GM23338 (cell line): ENCODE measurements at regions not wholly inside any gene's neighbourhood (a gene's known extent, or its start where the extent isn't known, plus 50 kb on each side); places are given as distances from the start of the nearest gene placed in this dataset.

Experiments used
- ATAC-seq: fragments of 200-7000 bp; cut with Tn5 transposase; 3 replicates; pipeline ENCODE4 v1.9.1; 2020
- DNase-seq: peaks from one replicate; pipeline ENCODE4 v3.0.0-alpha.2; 2015; ENCODE audit warnings: low spot score
- H2AFZ ChIP-seq: fragments of 200-600 bp; sonication (generic); 2 replicates; pipeline ENCODE4 v1.8.0; 2016; ENCODE audit warnings: antibody characterized with exemption, mild to moderate bottlenecking, moderate library complexity
- H3F3A ChIP-seq: fragments of 200-600 bp; sonication (generic); replicated peaks from 2 replicates; pipeline ENCODE4 v1.8.0; 2017; ENCODE audit warnings: antibody characterized with exemption, mixed run types, low read depth
- H3K27ac ChIP-seq: fragments of 200-600 bp; sonication (generic); 2 replicates; pipeline ENCODE4 v1.6.1; 2016; ENCODE audit warnings: low read depth
- H3K27me3 ChIP-seq: fragments of 200-600 bp; sonication (generic); 2 replicates; pipeline ENCODE4 v1.8.0; 2016; ENCODE audit warnings: mild to moderate bottlenecking, mixed run types, moderate library complexity; ENCODE audit not compliant: insufficient read depth
- H3K36me3 ChIP-seq: fragments of 200-600 bp; sonication (generic); 2 replicates; pipeline ENCODE4 v1.8.0; 2016; ENCODE audit warnings: mild to moderate bottlenecking; ENCODE audit not compliant: insufficient read depth
- H3K4me1 ChIP-seq: fragments of 200-600 bp; sonication (generic); 2 replicates; pipeline ENCODE4 v1.8.0; 2016; ENCODE audit warnings: mild to moderate bottlenecking, moderate library complexity; ENCODE audit not compliant: insufficient read depth
- H3K4me2 ChIP-seq: fragments of 200-600 bp; sonication (generic); 2 replicates; pipeline ENCODE4 v1.7.1; 2017; ENCODE audit warnings: mixed run types
- H3K4me3 ChIP-seq: fragments of 200-600 bp; sonication (generic); 2 replicates; pipeline ENCODE4 v1.6.1; 2016; ENCODE audit warnings: mixed run types
- H3K79me2 ChIP-seq: fragments of 200-600 bp; sonication (generic); replicated peaks from 2 replicates; pipeline ENCODE4 v1.8.0; 2017; ENCODE audit warnings: mild to moderate bottlenecking; ENCODE audit not compliant: insufficient read depth
- H3K9me2 ChIP-seq: fragments of 200-600 bp; sonication (generic); 2 replicates; pipeline ENCODE4 v1.8.0; 2017; ENCODE audit not compliant: insufficient read depth
- H4K20me1 ChIP-seq: fragments of 200-600 bp; sonication (generic); replicated peaks from 2 replicates; pipeline ENCODE4 v1.8.0; 2017; ENCODE audit warnings: mild to moderate bottlenecking; ENCODE audit not compliant: insufficient read depth
- H3K27ac Mint-ChIP-seq: 2 replicates; pipeline ENCODE4 v1.8.0; 2020; ENCODE audit warnings: inconsistent platforms, mild to moderate bottlenecking, moderate library complexity, mixed read lengths
- H3K27me3 Mint-ChIP-seq: 3 replicates; pipeline ENCODE4 v1.8.0; 2022; ENCODE audit warnings: low read depth, mild to moderate bottlenecking, moderate library complexity, mixed read lengths, inconsistent platforms; ENCODE audit not compliant: insufficient read depth, poor library complexity
- H3K36me3 Mint-ChIP-seq: 3 replicates; pipeline ENCODE4 v1.8.0; 2021; ENCODE audit warnings: low read depth, mild to moderate bottlenecking, inconsistent platforms, moderate library complexity, mixed read lengths
- H3K4me1 Mint-ChIP-seq: 3 replicates; pipeline ENCODE4 v1.8.0; 2020; ENCODE audit warnings: mild to moderate bottlenecking, inconsistent platforms, mixed read lengths
- H3K4me3 Mint-ChIP-seq: 3 replicates; pipeline ENCODE4 v1.8.0; 2021; ENCODE audit warnings: moderate library complexity, mild to moderate bottlenecking, inconsistent platforms, mixed read lengths
- H3K9me3 Mint-ChIP-seq: 3 replicates; pipeline ENCODE4 v1.8.0; 2020; ENCODE audit warnings: moderate library complexity, mild to moderate bottlenecking, inconsistent platforms, mixed read lengths
- CREB1 ChIP-seq: fragments of 250-450 bp; sonication (Bioruptor Pico); IDR thresholded peaks from 2 replicates; pipeline ENCODE4 v1.5.0; 2020; ENCODE audit warnings: low read depth, mild to moderate bottlenecking, moderate library complexity
- ETS1 ChIP-seq: IDR thresholded peaks from 2 replicates; pipeline ENCODE4 v1.6.1; 2016; ENCODE audit warnings: antibody characterized with exemption
- JUNB ChIP-seq: IDR thresholded peaks from one replicate; pipeline ENCODE4 v1.6.1; 2016; ENCODE audit warnings: antibody characterized with exemption; ENCODE audit not compliant: unreplicated experiment
- NANOG ChIP-seq: IDR thresholded peaks from 2 replicates; pipeline ENCODE4 v1.6.1; 2016; ENCODE audit warnings: antibody characterized with exemption, borderline replicate concordance
- REST ChIP-seq: IDR thresholded peaks from one replicate; pipeline ENCODE4 v1.6.1; 2018; ENCODE audit warnings: antibody characterized with exemption; ENCODE audit not compliant: unreplicated experiment
- TF ChIP-seq, protein P1 (sequence below), 2 experiments: fragments of 200-600 bp in 1 of 2; sonication (generic) in 1 of 2; conservative IDR thresholded peaks; 2 replicates each; pipeline versions ENCODE4 v1.5.1 to v1.6.1; 2016 to 2017; ENCODE audit warnings: antibody characterized with exemption in 2 of 2, low read depth in 2 of 2, mild to moderate bottlenecking in 2 of 2, moderate library complexity in 1 of 2

DNA sequence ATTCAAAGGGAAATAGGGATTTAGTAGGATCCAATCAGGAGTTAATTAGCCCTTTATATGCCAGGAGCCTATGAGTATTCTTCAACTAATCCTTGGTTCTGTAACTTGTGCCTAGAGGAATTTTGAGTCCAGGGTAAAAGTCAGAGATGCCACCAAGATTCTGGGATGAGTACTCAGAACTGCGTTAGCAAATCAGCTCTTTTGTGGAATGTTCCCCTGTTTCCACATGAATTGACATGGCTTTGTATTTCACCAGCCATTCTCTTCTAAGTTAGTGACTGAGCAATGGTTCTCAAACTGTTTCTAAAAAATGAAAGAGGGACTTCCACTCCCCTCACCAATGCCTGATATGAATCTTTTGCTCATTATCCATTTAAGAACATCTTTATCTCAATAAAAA is 508.7 kb downstream of the SOX2 start:
- H3K9me2 ChIP-seq = 0 out of 2 replicates have a peak, but pooled peaks cover 6% of the 10 kb centered on the region
- TF ChIP-seq ETS1 = no peak
- no peak for TF ChIP-seq NANOG
- no peak for TF ChIP-seq REST
- TF ChIP-seq CREB1 (CRISPR knock-in tag) = no peak
- peaks cover 20% of the 10 kb centered on the region for H3K4me1 Mint-ChIP-seq
- no peaks in the 10 kb centered on the region for H3K79me2 ChIP-seq
- peaks cover 6% of the 10 kb centered on the region; the same call in 2 of the 3 replicates for H3K36me3 Mint-ChIP-seq
- H3K27me3 Mint-ChIP-seq = no peaks in the 10 kb centered on the region
- H3K4me2 ChIP-seq = 0 out of 2 replicates have a peak overlapping the region, but pooled peaks have one; percentile 1
- no peak overlapping the region for H3K27ac Mint-ChIP-seq
- peak; percentile 19 for DNase-seq
- H2AFZ ChIP-seq = no peak overlapping the region
- peak; percentile 36; the same call in 1 of the 3 replicates for ATAC-seq
- H3K27me3 ChIP-seq = no peaks in the 10 kb centered on the region
- H3F3A ChIP-seq = no peaks in the 10 kb centered on the region
- H3K4me3 ChIP-seq = no peak overlapping the region
- H3K27ac ChIP-seq = no peak overlapping the region
- H4K20me1 ChIP-seq = no peaks in the 10 kb centered on the region
- 0 out of 2 replicates have a peak, but pooled peaks cover 3% of the 10 kb centered on the region for H3K4me1 ChIP-seq
- no peaks in the 10 kb centered on the region for H3K36me3 ChIP-seq
- no peak overlapping the region for H3K4me3 Mint-ChIP-seq
- peaks cover 8% of the 10 kb centered on the region for H3K9me3 Mint-ChIP-seq

DNA sequence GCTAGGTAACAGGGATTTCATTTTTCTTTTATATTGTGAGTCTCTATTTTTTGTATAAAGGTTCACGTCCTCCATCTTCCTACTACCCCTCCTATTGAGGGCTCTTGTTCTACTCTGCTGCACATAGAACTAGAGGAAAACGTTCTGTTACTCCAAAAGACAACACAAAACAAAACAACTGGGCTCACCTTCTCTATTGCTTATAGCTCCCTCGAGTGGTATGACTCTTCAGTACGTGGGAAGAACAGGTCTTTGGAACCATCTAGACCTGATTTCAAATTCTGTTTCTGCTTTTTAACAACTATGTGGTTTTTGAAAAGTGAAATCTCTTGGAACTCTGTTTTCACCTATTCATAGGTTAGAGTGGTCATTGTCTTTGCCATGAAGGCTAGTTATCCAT is 515.3 kb downstream of the SOX2 start:
- no peak for TF ChIP-seq JUNB
- TF ChIP-seq, protein P1, sequence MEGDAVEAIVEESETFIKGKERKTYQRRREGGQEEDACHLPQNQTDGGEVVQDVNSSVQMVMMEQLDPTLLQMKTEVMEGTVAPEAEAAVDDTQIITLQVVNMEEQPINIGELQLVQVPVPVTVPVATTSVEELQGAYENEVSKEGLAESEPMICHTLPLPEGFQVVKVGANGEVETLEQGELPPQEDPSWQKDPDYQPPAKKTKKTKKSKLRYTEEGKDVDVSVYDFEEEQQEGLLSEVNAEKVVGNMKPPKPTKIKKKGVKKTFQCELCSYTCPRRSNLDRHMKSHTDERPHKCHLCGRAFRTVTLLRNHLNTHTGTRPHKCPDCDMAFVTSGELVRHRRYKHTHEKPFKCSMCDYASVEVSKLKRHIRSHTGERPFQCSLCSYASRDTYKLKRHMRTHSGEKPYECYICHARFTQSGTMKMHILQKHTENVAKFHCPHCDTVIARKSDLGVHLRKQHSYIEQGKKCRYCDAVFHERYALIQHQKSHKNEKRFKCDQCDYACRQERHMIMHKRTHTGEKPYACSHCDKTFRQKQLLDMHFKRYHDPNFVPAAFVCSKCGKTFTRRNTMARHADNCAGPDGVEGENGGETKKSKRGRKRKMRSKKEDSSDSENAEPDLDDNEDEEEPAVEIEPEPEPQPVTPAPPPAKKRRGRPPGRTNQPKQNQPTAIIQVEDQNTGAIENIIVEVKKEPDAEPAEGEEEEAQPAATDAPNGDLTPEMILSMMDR (conservative IDR thresholded peaks at IDR 0.05; ENCODE audit: low read depth in 2 of 2) = peak; percentile 68 to 84
- no peaks in the 10 kb centered on the region for H3K4me1 ChIP-seq
- no peaks in the 10 kb centered on the region for H4K20me1 ChIP-seq
- no peak overlapping the region for H3K27ac Mint-ChIP-seq
- no peak overlapping the region for H3K4me3 Mint-ChIP-seq
- H3K27ac ChIP-seq = no peak overlapping the region
- H2AFZ ChIP-seq = no peak overlapping the region
- H3K36me3 Mint-ChIP-seq = peaks cover 14% of the 10 kb centered on the region; the same call in 2 of the 3 replicates
- H3K27me3 ChIP-seq = no peaks in the 10 kb centered on the region
- H3K79me2 ChIP-seq = no peaks in the 10 kb centered on the region
- peaks cover 9% of the 10 kb centered on the region for H3K4me1 Mint-ChIP-seq
- no peaks in the 10 kb centered on the region for H3F3A ChIP-seq
- DNase-seq (peak; percentile 68), ATAC-seq (peak; percentile 75)
- H3K9me2 ChIP-seq = no peaks in the 10 kb centered on the region
- H3K4me2 ChIP-seq = no peak overlapping the region
- H3K9me3 Mint-ChIP-seq = peaks cover 12% of the 10 kb centered on the region
- no peaks in the 10 kb centered on the region for H3K27me3 Mint-ChIP-seq
- no peak overlapping the region for H3K4me3 ChIP-seq
- H3K36me3 ChIP-seq = no peaks in the 10 kb centered on the region
